ENCODE measurements at regions not wholly inside any gene's neighbourhood (a gene's known extent, or its start where the extent isn't known, plus 50 kb on each side); places are given as distances from the start of the nearest gene placed in this dataset.

DNA sequence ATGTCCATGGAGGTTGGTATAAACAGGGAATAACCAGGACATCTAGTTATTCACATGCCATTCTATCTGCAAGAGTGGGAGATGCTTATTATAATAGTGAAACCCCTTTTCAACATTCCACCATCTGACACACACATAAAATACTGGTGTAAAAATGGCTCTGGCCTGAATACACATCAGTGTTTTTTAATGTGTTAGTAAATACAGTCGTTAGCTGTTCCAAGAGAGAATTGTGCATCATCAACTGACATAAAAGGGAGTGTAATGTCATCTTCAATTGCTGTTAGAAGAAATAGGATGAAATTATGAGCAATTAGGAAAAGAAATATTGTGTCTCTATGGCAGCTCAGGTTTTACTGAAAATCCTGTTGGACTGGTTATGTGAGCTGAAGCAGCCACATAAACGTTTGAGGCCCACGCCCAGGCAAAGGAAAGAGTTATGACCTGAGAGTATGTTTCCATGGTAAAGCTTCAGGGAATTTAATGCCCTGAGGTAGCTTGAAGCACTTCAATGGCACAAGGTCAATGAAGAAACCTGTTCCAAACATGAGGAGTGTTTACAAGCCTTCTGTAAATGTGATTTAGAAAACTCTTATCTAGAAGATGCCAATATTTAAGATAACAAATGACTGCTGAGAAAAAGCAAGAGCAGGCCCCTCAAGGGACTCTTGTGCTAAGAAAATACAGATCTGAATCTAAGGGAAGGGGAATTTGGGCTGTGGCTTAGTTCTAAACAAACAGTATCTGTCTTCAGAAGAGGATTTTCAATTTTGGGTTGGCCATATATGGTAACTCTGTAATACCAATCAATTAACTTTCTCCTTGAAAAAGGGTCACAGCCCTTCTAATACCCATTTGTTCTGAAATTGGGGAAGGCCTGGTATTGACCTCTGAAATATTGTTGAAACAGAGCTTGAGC is 384.3 kb downstream of the SEC16B start:
- CTCF ChIA-PET (ENCODE audit: low intra/inter-chr PET ratio, low total read pairs), result no interaction called here
- H3K27me3 ChIP-seq (ENCODE audit: control insufficient read depth in 1 of 2, insufficient read depth in 2 of 2, low read length in 2 of 2), result no peaks in the 10 kb centered on the region
- H3K4me3 ChIP-seq (replicated peaks in 1 of 3; ENCODE audit: insufficient read depth in 1 of 3, low read depth in 2 of 3, low read length in 3 of 3), result no peak overlapping the region
- FAIRE-seq (no peak), ATAC-seq (no peak), DNase-seq (ENCODE audit: low spot score) (no peak)
- under 1% methylated on average over 3 of the region's 3 CpGs for WGBS (ENCODE audit: low lambda C conversion rate)
- H3K79me2 ChIP-seq (ENCODE audit: insufficient read depth, low read length), result no peaks in the 10 kb centered on the region
- no peak overlapping the region for H2AFZ ChIP-seq (ENCODE audit: low read length)
- no peak for TF ChIP-seq ZNF549 (CRISPR knock-in tag; IDR thresholded peaks at IDR 0.05)
- TF ChIP-seq, protein P1, sequence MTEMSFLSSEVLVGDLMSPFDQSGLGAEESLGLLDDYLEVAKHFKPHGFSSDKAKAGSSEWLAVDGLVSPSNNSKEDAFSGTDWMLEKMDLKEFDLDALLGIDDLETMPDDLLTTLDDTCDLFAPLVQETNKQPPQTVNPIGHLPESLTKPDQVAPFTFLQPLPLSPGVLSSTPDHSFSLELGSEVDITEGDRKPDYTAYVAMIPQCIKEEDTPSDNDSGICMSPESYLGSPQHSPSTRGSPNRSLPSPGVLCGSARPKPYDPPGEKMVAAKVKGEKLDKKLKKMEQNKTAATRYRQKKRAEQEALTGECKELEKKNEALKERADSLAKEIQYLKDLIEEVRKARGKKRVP (CRISPR knock-in tag; IDR thresholded peaks at IDR 0.05), result no peak
- TF ChIP-seq ZNF350 (CRISPR knock-in tag; IDR thresholded peaks at IDR 0.05; ENCODE audit: borderline replicate concordance, low read depth), result no peak
- TF ChIP-seq, protein P2, sequence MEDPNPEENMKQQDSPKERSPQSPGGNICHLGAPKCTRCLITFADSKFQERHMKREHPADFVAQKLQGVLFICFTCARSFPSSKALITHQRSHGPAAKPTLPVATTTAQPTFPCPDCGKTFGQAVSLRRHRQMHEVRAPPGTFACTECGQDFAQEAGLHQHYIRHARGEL (CRISPR knock-in tag; IDR thresholded peaks at IDR 0.05), result no peak
- no peak for TF ChIP-seq ZFYVE20 (CRISPR knock-in tag; IDR thresholded peaks at IDR 0.05; ENCODE audit: borderline replicate concordance, low read depth)
- no peak for TF ChIP-seq ZSCAN29 (CRISPR knock-in tag; conservative IDR thresholded peaks at IDR 0.05)
- no peak for TF ChIP-seq ZNF782 (CRISPR knock-in tag; IDR thresholded peaks at IDR 0.05; ENCODE audit: borderline replicate concordance)
- no peak for TF ChIP-seq ZNF282 (IDR thresholded peaks at IDR 0.05; ENCODE audit: partially characterized antibody)
- no peak for TF ChIP-seq PCBP1 (IDR thresholded peaks at IDR 0.05; ENCODE audit: borderline replicate concordance, low read depth, low read length)
- TF ChIP-seq ONECUT2 (CRISPR knock-in tag; IDR thresholded peaks at IDR 0.05), result no peak
- no peak for TF ChIP-seq ZMYM4 (CRISPR knock-in tag; IDR thresholded peaks at IDR 0.05)
- TF ChIP-seq, protein P3, sequence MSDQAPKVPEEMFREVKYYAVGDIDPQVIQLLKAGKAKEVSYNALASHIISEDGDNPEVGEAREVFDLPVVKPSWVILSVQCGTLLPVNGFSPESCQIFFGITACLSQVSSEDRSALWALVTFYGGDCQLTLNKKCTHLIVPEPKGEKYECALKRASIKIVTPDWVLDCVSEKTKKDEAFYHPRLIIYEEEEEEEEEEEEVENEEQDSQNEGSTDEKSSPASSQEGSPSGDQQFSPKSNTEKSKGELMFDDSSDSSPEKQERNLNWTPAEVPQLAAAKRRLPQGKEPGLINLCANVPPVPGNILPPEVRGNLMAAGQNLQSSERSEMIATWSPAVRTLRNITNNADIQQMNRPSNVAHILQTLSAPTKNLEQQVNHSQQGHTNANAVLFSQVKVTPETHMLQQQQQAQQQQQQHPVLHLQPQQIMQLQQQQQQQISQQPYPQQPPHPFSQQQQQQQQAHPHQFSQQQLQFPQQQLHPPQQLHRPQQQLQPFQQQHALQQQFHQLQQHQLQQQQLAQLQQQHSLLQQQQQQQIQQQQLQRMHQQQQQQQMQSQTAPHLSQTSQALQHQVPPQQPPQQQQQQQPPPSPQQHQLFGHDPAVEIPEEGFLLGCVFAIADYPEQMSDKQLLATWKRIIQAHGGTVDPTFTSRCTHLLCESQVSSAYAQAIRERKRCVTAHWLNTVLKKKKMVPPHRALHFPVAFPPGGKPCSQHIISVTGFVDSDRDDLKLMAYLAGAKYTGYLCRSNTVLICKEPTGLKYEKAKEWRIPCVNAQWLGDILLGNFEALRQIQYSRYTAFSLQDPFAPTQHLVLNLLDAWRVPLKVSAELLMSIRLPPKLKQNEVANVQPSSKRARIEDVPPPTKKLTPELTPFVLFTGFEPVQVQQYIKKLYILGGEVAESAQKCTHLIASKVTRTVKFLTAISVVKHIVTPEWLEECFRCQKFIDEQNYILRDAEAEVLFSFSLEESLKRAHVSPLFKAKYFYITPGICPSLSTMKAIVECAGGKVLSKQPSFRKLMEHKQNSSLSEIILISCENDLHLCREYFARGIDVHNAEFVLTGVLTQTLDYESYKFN (CRISPR knock-in tag; conservative IDR thresholded peaks at IDR 0.05), result no peak
- no peak for TF ChIP-seq ZNF230 (CRISPR knock-in tag; IDR thresholded peaks at IDR 0.05)
- TF ChIP-seq KLF12 (CRISPR knock-in tag; IDR thresholded peaks at IDR 0.05; ENCODE audit: borderline replicate concordance), result no peak
- TF ChIP-seq ISX (CRISPR knock-in tag; conservative IDR thresholded peaks at IDR 0.05), result no peak
- TF ChIP-seq ZNF33A (CRISPR knock-in tag; IDR thresholded peaks at IDR 0.05; ENCODE audit: borderline replicate concordance), result no peak
- TF ChIP-seq SUZ12 (IDR thresholded peaks at IDR 0.05; ENCODE audit: low read depth, low read length), result no peak
- no peak for TF ChIP-seq TOPORS (CRISPR knock-in tag; IDR thresholded peaks at IDR 0.05)
- no peak overlapping the region for H3K4me2 ChIP-seq (ENCODE audit: low read depth, low read length)
- H3K4me1 ChIP-seq (ENCODE audit: insufficient read depth, low read length), result no peaks in the 10 kb centered on the region
- H3K9ac ChIP-seq (ENCODE audit: insufficient read depth, low read depth, low read length), result no peak overlapping the region
- no TSS peak for BruUV-seq (replicated peaks)
- H3K36me3 ChIP-seq (replicated peaks in 1 of 2; ENCODE audit: control insufficient read depth in 1 of 2, insufficient read depth in 2 of 2, low read length in 2 of 2), result no peaks in the 10 kb centered on the region
- POLR2A ChIA-PET, result no interaction called here
- in situ Hi-C loops (cut with HindIII; ENCODE audit: extremely low pct_ligation_motif_present, low pct_unique_long_range_greater_than_20kb) (no loop called here), intact Hi-C loops (cut with micrococcal nuclease; ENCODE audit: unreplicated experiment) (no loop called here)
- H3K27ac ChIP-seq (ENCODE audit: extremely low read length, insufficient read depth, low read length), result no peak overlapping the region
- no peaks in the 10 kb centered on the region for H3K9me3 ChIP-seq (ENCODE audit: low read length)
- no peaks in the 10 kb centered on the region for H4K20me1 ChIP-seq (ENCODE audit: insufficient read depth, low read length)

Measured in HepG2 (cell line).